ENCODE measurements at regions not wholly inside any gene's neighbourhood (a gene's known extent, or its start where the extent isn't known, plus 50 kb on each side); places are given as distances from the start of the nearest gene placed in this dataset.

- TF ChIP-seq SP1 (IDR thresholded peaks at IDR 0.05; ENCODE audit: low read depth, low read length) (no peak), GABPA (IDR thresholded peaks at IDR 0.05; ENCODE audit: borderline replicate concordance, insufficient read depth, low read length) (no peak), RAD21 (IDR thresholded peaks at IDR 0.05 in 1 of 2, conservative IDR thresholded peaks at IDR 0.05 in 1 of 2; ENCODE audit: low read depth in 2 of 2, low read length in 2 of 2) (no peak), POLR2A (IDR thresholded peaks at IDR 0.05; ENCODE audit: control extremely low read depth in 1 of 2, low read depth in 2 of 2, low read length in 2 of 2) (no peak), CTCF (IDR thresholded peaks at IDR 0.05; ENCODE audit: control extremely low read depth in 1 of 3, insufficient read depth in 1 of 3, low read depth in 1 of 3, low read length in 3 of 3) (no peak), TCF12 (IDR thresholded peaks at IDR 0.05; ENCODE audit: low read depth, low read length) (no peak), POLR2AphosphoS5 (IDR thresholded peaks at IDR 0.05; ENCODE audit: low read depth, low read length) (no peak), RNF2 (IDR thresholded peaks at IDR 0.05; ENCODE audit: borderline replicate concordance, low read depth, low read length, missing control alignments, poor library complexity, severe bottlenecking) (no peak)
Observed at GRCh38 chr4:59945277-59945676, 1254.8 kb upstream of the ADGRL3 start.
